OCI-LY7 (cell line): ENCODE measurements at regions not wholly inside any gene's neighbourhood (a gene's known extent, or its start where the extent isn't known, plus 50 kb on each side); places are given as distances from the start of the nearest gene placed in this dataset. TPM values are rescaled to one million over a fixed set of nuclear protein-coding genes. Genes with fewer than 3 reads are reported as not detected.
"Not testable (repeated sequence)": the region's sequence is repeated elsewhere in the genome, so short reads cannot be mapped to it uniquely, and the experiment has no call there.

Experiments used
- BruUV-seq: library from RNA; stranded (reverse); fragments of 400-500 nt; replicated peaks from 2 replicates; lab custom pipeline; 2021; lab: Mats Ljungman, UMichigan
- CTCF ChIA-PET: fragments of 300-600 bp; sonication (Branson Sonifier 250); formaldehyde crosslinking; loops from one replicate; lab custom pipeline; 2022; ENCODE audit warnings: antibody characterized with exemption; ENCODE audit not compliant: unreplicated experiment; lab: Charles Lee
- POLR2A ChIA-PET: fragments of 300-600 bp; sonication (Branson Sonifier 250); formaldehyde crosslinking; loops from one replicate; lab custom pipeline; 2022; ENCODE audit warnings: antibody characterized with exemption; lab: Charles Lee
- DNase-seq: peaks from one replicate; pipeline ENCODE4 v3.0.0-alpha.2; 2015; ENCODE audit warnings: low spot score
- H2AFZ ChIP-seq: fragments of 200-600 bp; sonication (generic), shearing (Covaris generic); 2 replicates; pipeline ENCODE4 v1.6.1; 2014; ENCODE audit warnings: mild to moderate bottlenecking, antibody characterized with exemption, low read length, moderate library complexity
- H3K27ac ChIP-seq: fragments of 200-600 bp; sonication (generic); 2 replicates; pipeline ENCODE4 v1.5.1; 2014; ENCODE audit warnings: mixed run types, low read depth, mild to moderate bottlenecking, moderate library complexity, low read length, inconsistent platforms; ENCODE audit not compliant: poor library complexity, severe bottlenecking
- H3K36me3 ChIP-seq: fragments of 200-600 bp; sonication (generic); 2 replicates; pipeline ENCODE4 v1.6.1; 2014; ENCODE audit warnings: mild to moderate bottlenecking, antibody characterized with exemption, low read length, moderate library complexity, mixed read lengths; ENCODE audit not compliant: insufficient read depth
- H3K4me1 ChIP-seq: fragments of 200-600 bp; sonication (generic); 2 replicates; pipeline ENCODE4 v1.5.1; 2014; ENCODE audit warnings: mild to moderate bottlenecking, low read length; ENCODE audit not compliant: insufficient read depth, poor library complexity, severe bottlenecking
- H3K4me2 ChIP-seq: fragments of 200-600 bp; sonication (generic); 2 replicates; pipeline ENCODE4 v1.6.1; 2014; ENCODE audit warnings: mild to moderate bottlenecking, low read length
- H3K4me3 ChIP-seq: fragments of 200-600 bp; sonication (generic); 2 replicates; pipeline ENCODE4 v1.5.1; 2014; ENCODE audit warnings: mild to moderate bottlenecking, low read depth, low read length; ENCODE audit not compliant: poor library complexity, severe bottlenecking
- H3K79me2 ChIP-seq: fragments of 200-600 bp; sonication (generic); 2 replicates; pipeline ENCODE4 v1.6.1; 2016; ENCODE audit warnings: low read depth, mild to moderate bottlenecking, low read length, moderate library complexity, mixed read lengths; ENCODE audit not compliant: insufficient read depth
- H3K9me2 ChIP-seq: fragments of 200-600 bp; sonication (generic); 2 replicates; pipeline ENCODE4 v1.6.1; 2016; ENCODE audit warnings: mild to moderate bottlenecking, low read length, mixed read lengths; ENCODE audit not compliant: insufficient read depth
- H3K9me3 ChIP-seq: fragments of 200-600 bp; sonication (generic); 2 replicates; pipeline ENCODE4 v1.6.1; 2014; ENCODE audit warnings: mild to moderate bottlenecking, mixed run types, low read length, mixed read lengths
- H4K20me1 ChIP-seq: fragments of 200-600 bp; sonication (generic); 2 replicates; pipeline ENCODE4 v1.6.1; 2014; ENCODE audit warnings: mild to moderate bottlenecking, antibody characterized with exemption, low read length, moderate library complexity, mixed read lengths; ENCODE audit not compliant: insufficient read depth
- intact Hi-C: fragments of 100-400 bp; cut with micrococcal nuclease; formaldehyde crosslinking; loops from one replicate; pipeline ENCODE4 v1.10.0; 2022; ENCODE audit not compliant: unreplicated experiment
- small RNA-seq: library from RNA; depleted of rRNA; stranded (forward); fragments of <200 nt; gene quantifications from one replicate; pipeline ENCODE3, GENCODE V24; 2014

DNA sequence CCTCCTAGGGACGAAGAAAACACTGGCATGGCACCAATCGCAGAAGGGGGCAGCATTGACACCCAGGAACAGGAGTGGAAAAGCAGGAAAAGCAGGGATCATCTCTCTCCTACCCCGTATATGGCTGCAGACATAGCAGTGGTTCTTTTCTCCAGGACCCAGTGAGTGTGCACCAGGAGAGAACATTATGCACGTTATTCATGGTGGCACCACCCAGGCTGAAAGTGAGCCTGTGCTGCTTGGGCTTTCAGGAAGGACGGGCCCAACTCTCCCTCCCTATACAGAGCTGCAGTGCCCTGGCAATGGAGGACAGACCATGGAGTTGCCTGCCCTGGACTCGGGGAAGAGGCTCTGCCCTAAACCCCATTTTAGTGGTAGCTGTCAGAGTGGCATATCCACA lies 69.0 kb upstream of the FCGR1A start:
- H3K27ac ChIP-seq, H4K20me1 ChIP-seq, DNase-seq, POLR2A ChIA-PET, H3K9me3 ChIP-seq, H3K4me2 ChIP-seq, H3K4me1 ChIP-seq, H3K36me3 ChIP-seq, H3K9me2 ChIP-seq, H3K4me3 ChIP-seq, intact Hi-C loops, H3K79me2 ChIP-seq, BruUV-seq, H2AFZ ChIP-seq, CTCF ChIA-PET: not testable (repeated sequence)

GRCh38 chr1:149713952-149714351 lies 68.5 kb upstream of the FCGR1A start:
- H3K9me2 ChIP-seq, CTCF ChIA-PET, POLR2A ChIA-PET, H4K20me1 ChIP-seq, H3K9me3 ChIP-seq, H2AFZ ChIP-seq, H3K4me3 ChIP-seq, intact Hi-C loops, BruUV-seq, H3K79me2 ChIP-seq, H3K27ac ChIP-seq, H3K36me3 ChIP-seq, H3K4me1 ChIP-seq, H3K4me2 ChIP-seq, DNase-seq: not testable (repeated sequence)

DNA sequence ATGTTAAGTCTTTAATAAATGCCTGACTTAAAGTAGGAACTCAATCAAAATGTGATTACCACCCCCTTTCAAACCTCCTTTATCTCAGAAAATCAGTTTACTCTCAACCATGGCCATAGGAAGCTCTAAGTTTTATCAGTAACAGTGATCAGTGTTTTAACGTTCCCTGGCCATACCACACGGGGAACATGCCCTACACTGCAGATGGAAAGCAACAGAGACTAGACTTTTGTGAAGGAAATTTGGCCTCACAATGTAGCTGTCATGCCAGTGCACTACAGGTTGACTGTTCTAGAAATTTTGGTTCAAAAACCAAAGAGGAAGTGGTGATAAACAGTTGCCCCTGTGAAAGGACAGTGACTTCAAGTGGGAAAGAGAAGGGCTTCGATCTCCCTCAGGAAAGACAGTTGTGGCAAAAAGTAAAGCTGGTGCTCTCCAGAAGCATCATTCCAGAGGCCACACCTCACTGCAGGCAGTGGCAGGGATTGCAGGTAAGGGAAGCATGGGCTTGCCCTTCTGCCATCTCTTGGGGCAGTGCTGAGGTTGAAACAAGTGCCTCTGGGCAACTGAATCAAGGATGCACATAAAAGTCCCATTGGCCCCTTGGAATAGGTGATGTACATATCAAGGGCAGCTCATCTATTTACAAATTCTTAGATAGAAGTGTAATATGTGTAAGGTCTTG lies 57.7 kb upstream of the FCGR1A start:
- POLR2A ChIA-PET: not testable (repeated sequence)

DNA sequence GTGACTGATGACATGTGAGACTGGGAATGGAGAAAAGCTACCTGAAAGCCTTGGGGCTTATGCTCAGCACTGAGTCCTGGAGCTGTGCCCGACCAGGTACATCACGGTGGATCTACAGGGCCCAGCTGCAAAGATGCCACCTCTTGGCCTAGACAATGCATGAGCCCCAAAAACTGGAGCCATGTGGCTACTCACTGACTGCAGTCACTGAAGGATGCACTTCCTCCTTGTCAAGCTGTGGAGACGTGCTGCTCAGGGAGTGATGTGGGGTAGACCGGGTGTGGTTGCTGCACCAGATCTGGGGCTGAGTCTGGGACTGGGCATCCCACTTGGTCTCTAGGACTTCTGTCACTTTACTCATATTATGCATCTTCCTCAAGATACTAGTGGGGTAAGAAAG lies 55.8 kb upstream of the FCGR1A start:
- BruUV-seq, POLR2A ChIA-PET, H3K36me3 ChIP-seq, DNase-seq, H3K4me2 ChIP-seq, H3K27ac ChIP-seq, H3K4me1 ChIP-seq, H2AFZ ChIP-seq, H3K9me2 ChIP-seq, intact Hi-C loops, H3K79me2 ChIP-seq, H3K9me3 ChIP-seq, H4K20me1 ChIP-seq, H3K4me3 ChIP-seq, CTCF ChIA-PET: not testable (repeated sequence)

More for the DNA sequence above, 57.7 kb upstream of the FCGR1A start:
- H3K27ac ChIP-seq, H2AFZ ChIP-seq, BruUV-seq, H3K4me3 ChIP-seq, H3K4me1 ChIP-seq, H4K20me1 ChIP-seq, intact Hi-C loops, DNase-seq, H3K36me3 ChIP-seq, CTCF ChIA-PET, H3K9me3 ChIP-seq, H3K79me2 ChIP-seq, H3K4me2 ChIP-seq, H3K9me2 ChIP-seq: not testable (repeated sequence)

DNA sequence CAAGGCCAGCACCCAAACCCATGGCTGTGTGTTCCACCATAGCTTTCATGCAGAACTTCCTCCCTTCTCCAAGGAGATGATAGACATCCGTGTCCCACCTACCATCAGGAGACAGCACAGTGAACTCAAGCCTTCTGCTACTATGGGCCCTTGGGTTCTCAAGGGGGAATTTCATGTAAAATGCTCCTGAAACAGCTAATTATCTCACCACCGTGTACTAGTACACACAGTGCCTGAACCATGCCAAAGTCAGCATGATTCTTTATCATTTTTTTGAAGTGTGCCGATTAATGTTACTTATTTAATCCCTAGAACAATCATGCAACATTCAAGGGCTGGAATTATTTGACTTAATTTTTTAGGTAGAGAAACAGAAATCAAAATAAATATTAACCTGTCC lies 53.9 kb upstream of the FCGR1A start:
- H3K4me3 ChIP-seq, intact Hi-C loops, H3K36me3 ChIP-seq, H3K79me2 ChIP-seq, CTCF ChIA-PET, DNase-seq, H2AFZ ChIP-seq, H3K9me3 ChIP-seq, H3K4me2 ChIP-seq, BruUV-seq, H3K4me1 ChIP-seq, H4K20me1 ChIP-seq, H3K9me2 ChIP-seq, H3K27ac ChIP-seq, POLR2A ChIA-PET: not testable (repeated sequence)

Small RNA genes lying in the stretch of these regions (small RNA-seq; reads per million reads assigned to genes)
- gene RF00003 (0.52 reads per million, percentile 7 among the genes with 10 or more reads in this experiment), gene RNU1-68P (not detected)
